ENCODE measurements at regions not wholly inside any gene's neighbourhood (a gene's known extent, or its start where the extent isn't known, plus 50 kb on each side); places are given as distances from the start of the nearest gene placed in this dataset.

DNA sequence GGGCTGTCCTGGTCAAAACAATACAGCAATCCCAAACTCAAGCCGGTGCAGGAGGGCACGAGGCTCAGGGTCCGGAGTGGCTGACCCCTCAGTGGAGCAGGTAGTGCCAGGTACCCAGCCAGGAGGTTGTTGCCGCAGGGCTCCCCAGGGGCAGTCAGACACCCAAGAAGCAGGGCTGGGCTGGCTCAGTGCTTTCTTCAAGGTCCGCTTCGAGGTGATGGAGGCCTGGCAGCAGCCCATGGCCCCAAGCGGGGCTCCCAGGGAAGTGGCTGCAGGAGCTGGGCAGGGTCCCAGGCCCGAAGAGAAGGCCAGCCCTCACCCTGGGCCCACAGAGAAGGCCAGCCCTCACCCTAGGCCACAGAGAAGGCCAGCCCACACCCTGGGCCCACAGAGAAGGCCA lies 55.3 kb upstream of the COPS8 start:
- no peak for DNase-seq (ENCODE audit: low read depth in 2 of 2)

DNA sequence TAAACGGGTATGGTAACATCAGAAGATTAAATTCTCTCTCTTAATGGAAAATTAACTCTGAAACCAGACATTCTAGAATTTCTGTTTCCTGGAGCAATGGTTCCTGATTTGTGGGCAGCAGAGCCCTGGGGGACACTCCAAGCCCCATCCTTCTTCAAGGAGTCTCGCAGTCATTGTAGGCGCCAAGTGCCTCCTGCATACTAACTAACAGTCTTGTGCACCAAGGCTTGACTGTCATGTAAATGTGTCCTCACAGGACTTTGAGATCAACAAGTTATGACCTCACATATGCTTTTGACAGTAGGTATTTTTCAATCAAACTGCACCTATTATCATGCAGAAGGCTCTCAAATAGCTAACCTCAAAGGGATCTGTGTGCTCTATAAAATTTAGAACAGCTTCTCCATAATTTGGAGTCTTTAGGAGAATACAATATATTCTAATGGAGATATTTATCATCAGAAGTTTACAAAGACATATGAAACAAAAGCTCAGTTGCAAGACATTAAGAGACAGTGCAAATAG lies 52.1 kb upstream of the COPS8 start:
- DNase-seq (ENCODE audit: low read depth in 2 of 2), result no peak

- DNase-seq (ENCODE audit: low read depth in 2 of 2), result no peak
These were observed 49.8 kb upstream of the COPS8 start for GRCh38 chr2:237035781-237036475.

Measured in activated CD4-positive, alpha-beta T cell treated with anti-CD3 and anti-CD28 coated beads for 24 hours (primary cell).